ENCODE measurements at regions not wholly inside any gene's neighbourhood (a gene's known extent, or its start where the extent isn't known, plus 50 kb on each side); places are given as distances from the start of the nearest gene placed in this dataset.

DNA sequence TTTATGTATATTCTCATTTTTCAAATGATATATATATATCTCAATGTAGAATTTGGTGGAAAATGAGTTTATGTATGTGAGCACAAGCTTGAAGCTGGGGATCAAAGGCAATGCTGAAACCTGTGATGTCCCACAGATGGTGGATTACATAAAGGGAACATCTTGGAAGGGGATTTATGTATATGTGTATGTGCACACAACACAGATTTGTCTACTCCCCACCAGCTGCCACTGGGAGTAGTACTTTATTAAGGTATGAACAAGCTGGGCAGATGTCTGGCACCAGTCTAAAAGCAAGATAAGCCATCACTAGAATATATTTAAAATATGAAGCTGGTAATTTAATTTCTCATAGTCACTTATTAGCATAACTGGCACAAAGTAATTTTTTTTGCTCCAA lies 895.6 kb downstream of the SLC6A15 start:
- H3K4me1 ChIP-seq (ENCODE audit: control insufficient read depth in 1 of 2, insufficient read depth in 2 of 2, low read length in 2 of 2) = no peaks in the 10 kb centered on the region
- Mint-ChIP-seq H3K27me3 (ENCODE audit: low read depth in 3 of 3) (no peaks in the 10 kb centered on the region), H3K27ac (no peak overlapping the region), H3K4me3 (no peak overlapping the region), H3K4me1 (no peaks in the 10 kb centered on the region), H3K36me3 (no peaks in the 10 kb centered on the region), H3K9me3 (peaks cover 19 to 32% (median 23%) of the 10 kb centered on the region in 7 donors)
- intact Hi-C loops (cut with micrococcal nuclease) = no loop called here
- no peaks in the 10 kb centered on the region for H4K20me1 ChIP-seq (ENCODE audit: insufficient read depth, low read length)
- no peak overlapping the region for H2AFZ ChIP-seq (ENCODE audit: insufficient read depth, low read depth, low read length, poor library complexity, severe bottlenecking)
- TF ChIP-seq, protein P1, sequence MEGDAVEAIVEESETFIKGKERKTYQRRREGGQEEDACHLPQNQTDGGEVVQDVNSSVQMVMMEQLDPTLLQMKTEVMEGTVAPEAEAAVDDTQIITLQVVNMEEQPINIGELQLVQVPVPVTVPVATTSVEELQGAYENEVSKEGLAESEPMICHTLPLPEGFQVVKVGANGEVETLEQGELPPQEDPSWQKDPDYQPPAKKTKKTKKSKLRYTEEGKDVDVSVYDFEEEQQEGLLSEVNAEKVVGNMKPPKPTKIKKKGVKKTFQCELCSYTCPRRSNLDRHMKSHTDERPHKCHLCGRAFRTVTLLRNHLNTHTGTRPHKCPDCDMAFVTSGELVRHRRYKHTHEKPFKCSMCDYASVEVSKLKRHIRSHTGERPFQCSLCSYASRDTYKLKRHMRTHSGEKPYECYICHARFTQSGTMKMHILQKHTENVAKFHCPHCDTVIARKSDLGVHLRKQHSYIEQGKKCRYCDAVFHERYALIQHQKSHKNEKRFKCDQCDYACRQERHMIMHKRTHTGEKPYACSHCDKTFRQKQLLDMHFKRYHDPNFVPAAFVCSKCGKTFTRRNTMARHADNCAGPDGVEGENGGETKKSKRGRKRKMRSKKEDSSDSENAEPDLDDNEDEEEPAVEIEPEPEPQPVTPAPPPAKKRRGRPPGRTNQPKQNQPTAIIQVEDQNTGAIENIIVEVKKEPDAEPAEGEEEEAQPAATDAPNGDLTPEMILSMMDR (IDR thresholded peaks at IDR 0.05) = no peak
- no peak overlapping the region for H3K4me3 ChIP-seq (replicated peaks in 1 of 3; ENCODE audit: low read depth in 2 of 3, low read length in 3 of 3)
- peaks cover 26 to 34% of the 10 kb centered on the region in 2 donors for H3K9me3 ChIP-seq (replicated peaks in 1 of 2; ENCODE audit: control insufficient read depth in 1 of 2, insufficient read depth in 1 of 2, low read length in 2 of 2)
- no peaks in the 10 kb centered on the region for H3K79me2 ChIP-seq (ENCODE audit: insufficient read depth, low read length)
- no peak overlapping the region for H3K9ac ChIP-seq (ENCODE audit: insufficient read depth, low read length, poor library complexity, severe bottlenecking)
- no peaks in the 10 kb centered on the region for H3K36me3 ChIP-seq (replicated peaks in 1 of 2; ENCODE audit: control insufficient read depth in 1 of 2, insufficient read depth in 2 of 2, low read length in 2 of 2)
- no peak for DNase-seq
- H3K27ac ChIP-seq (ENCODE audit: low read depth in 1 of 2, low read length in 2 of 2) = no peak overlapping the region
- H3K27me3 ChIP-seq (ENCODE audit: control insufficient read depth in 2 of 2, insufficient read depth in 2 of 2, low read length in 2 of 2) = no peaks in the 10 kb centered on the region
- no peak overlapping the region for H3K4me2 ChIP-seq (replicated peaks; ENCODE audit: extremely low read depth, low read length, poor library complexity, severe bottlenecking)

GRCh38 chr12:83997423-83997822 lies 915.2 kb downstream of the SLC6A15 start:
- TF ChIP-seq, protein P1 (IDR thresholded peaks at IDR 0.05) = no peak
- H3K36me3 ChIP-seq (replicated peaks in 1 of 2; ENCODE audit: control insufficient read depth in 1 of 2, insufficient read depth in 2 of 2, low read length in 2 of 2) = no peaks in the 10 kb centered on the region
- no peaks in the 10 kb centered on the region for H3K27me3 ChIP-seq (ENCODE audit: control insufficient read depth in 2 of 2, insufficient read depth in 2 of 2, low read length in 2 of 2)
- intact Hi-C loops (cut with micrococcal nuclease) = no loop called here
- no peak overlapping the region for H3K4me3 ChIP-seq (replicated peaks in 1 of 3; ENCODE audit: low read depth in 2 of 3, low read length in 3 of 3)
- no peaks in the 10 kb centered on the region for H3K79me2 ChIP-seq (ENCODE audit: insufficient read depth, low read length)
- H3K9me3 Mint-ChIP-seq = peaks cover 0 to 4% (median 0%) of the 10 kb centered on the region in 7 donors
- no peak overlapping the region for H2AFZ ChIP-seq (ENCODE audit: insufficient read depth, low read depth, low read length, poor library complexity, severe bottlenecking)
- H3K9me3 ChIP-seq (replicated peaks in 1 of 2; ENCODE audit: control insufficient read depth in 1 of 2, insufficient read depth in 1 of 2, low read length in 2 of 2) = no peaks in the 10 kb centered on the region
- no peak overlapping the region for H3K27ac Mint-ChIP-seq
- H3K4me1 ChIP-seq (ENCODE audit: control insufficient read depth in 1 of 2, insufficient read depth in 2 of 2, low read length in 2 of 2) = no peaks in the 10 kb centered on the region
- H3K27me3 Mint-ChIP-seq (ENCODE audit: low read depth in 3 of 3) = peaks cover 0 to 2% (median 0%) of the 10 kb centered on the region in 3 donors
- H3K4me2 ChIP-seq (replicated peaks; ENCODE audit: extremely low read depth, low read length, poor library complexity, severe bottlenecking) = no peak overlapping the region
- no peaks in the 10 kb centered on the region for H3K4me1 Mint-ChIP-seq
- no peak overlapping the region for H3K4me3 Mint-ChIP-seq
- no peak overlapping the region for H3K27ac ChIP-seq (ENCODE audit: low read depth in 1 of 2, low read length in 2 of 2)
- H4K20me1 ChIP-seq (ENCODE audit: insufficient read depth, low read length) = no peaks in the 10 kb centered on the region
- no peak overlapping the region for H3K9ac ChIP-seq (ENCODE audit: insufficient read depth, low read length, poor library complexity, severe bottlenecking)
- no peaks in the 10 kb centered on the region for H3K36me3 Mint-ChIP-seq
- DNase-seq = no peak

All from CD14-positive monocyte (primary cell).